ENCODE measurements at regions not wholly inside any gene's neighbourhood (a gene's known extent, or its start where the extent isn't known, plus 50 kb on each side); places are given as distances from the start of the nearest gene placed in this dataset.

- no peak for DNase-seq
These were observed 317.4 kb upstream of the ZNF32 start for GRCh38 chr10:43965918-43966570.

- DNase-seq, result peak in 3 of 4 experiments; percentile 39 to 58 (median 56)
These were observed 316.6 kb upstream of the ZNF32 start for GRCh38 chr10:43965033-43965917.

DNA sequence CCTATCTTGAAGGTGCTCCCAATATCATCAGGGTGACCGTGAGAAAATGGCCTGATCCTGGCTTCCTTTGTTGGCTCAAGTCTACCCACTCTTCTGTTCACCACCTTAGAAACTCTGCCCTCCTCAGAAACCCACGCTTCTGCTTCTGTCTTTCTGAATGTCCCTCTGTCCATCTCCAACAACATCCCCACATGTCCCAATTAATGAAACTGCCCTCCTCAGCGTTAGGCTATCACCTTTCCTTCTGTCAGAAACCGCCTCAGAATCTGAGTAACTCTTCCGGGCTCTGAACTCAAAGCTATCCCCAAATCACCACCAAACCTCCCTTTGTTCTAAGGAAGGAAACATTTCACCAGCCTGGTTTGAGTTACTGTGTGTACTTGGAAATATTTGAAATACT lies 315.8 kb upstream of the ZNF32 start:
- DNase-seq, result no peak

DNA sequence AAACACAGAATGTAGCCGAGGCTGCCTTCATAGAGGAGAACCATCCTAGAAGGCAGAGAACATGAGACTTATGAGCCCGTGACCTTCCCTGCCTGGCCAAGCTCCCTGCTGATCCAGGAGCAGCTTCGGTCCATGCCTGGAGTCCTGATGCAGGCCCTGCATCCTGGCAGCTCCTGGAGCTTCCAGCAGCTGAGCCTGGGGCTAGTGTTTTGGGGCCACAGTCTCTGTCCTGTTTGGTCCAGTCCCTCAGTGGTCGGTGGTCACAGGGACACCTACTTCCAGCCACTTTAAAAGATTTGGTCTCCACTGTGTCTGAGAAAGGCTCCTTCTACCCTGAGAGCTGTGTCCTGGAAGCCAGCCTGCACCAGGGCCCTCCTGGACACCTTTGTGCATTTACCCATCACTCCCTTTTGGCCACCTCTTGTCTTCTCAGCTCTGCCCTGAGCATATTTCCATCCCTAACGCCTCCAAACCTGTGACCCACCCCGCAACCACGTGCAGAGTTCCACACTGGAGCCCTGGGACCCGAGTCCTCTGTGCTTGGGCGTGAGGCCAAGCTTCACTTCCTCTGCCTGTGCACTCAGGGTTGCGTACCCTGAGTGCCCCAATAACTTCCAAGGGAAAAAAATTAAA lies 315.2 kb upstream of the ZNF32 start:
- DNase-seq, result peak in 3 of 4 experiments; percentile 25 to 61 (median 55)

DNA sequence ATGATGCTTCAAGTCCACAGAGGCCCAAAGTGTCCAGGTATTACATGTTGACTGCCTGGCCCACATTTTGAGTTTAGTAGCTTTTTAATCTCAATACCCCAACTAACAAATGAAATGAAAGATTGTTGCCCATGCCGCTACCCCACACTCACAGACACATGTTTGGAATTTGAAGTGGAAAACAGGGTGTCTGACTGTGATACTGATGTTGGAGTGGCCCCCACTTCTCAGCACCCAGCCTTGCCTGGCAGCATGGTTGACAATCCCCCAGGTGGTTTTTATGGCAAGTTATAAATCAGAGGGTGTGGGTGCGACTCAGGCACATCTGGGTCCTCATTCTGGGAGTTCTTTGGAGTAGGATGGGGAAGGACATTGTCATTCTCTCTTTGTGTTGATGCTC lies 314.7 kb upstream of the ZNF32 start:
- DNase-seq, result no peak

DNA sequence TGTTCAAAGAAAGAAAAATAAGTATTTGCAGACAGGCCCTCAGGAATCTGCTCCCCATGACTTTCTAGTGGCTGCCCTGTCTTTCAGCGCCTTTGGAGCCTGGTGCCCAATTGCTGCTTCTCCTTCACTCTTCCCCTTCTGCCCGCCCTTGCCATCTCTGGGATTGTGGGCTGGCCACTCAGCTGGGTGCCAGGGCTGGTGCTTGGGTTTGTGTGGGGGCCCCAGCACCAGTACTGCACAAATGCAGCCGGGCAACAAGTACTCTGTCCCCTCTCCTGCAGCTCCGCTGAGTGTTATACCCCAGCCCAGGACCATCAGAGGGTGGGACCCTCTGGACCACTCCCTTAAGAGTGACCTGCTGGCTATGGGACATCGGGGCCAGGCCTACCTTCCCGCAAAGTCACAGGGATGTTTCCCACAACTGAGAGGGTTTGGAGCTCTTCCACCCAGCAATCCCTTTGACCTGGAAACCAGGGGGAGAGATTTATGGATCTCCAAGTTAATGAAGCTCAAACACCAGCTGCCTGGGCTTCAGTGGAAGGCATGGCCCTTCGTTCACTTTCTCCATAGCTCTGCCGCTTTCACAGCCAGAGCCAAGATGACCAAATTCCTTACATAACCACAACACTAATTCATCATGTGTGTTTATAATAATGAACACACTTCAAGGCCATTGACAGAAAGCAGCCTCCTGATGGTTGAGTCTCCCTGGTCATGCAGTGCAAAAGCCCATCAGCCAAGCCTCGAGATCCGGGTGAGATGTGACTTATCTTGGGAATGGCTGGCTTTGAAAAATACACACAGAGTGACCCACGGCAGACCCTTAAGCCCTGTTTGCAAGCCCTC lies 313.9 kb upstream of the ZNF32 start:
- no peak for DNase-seq

DNA sequence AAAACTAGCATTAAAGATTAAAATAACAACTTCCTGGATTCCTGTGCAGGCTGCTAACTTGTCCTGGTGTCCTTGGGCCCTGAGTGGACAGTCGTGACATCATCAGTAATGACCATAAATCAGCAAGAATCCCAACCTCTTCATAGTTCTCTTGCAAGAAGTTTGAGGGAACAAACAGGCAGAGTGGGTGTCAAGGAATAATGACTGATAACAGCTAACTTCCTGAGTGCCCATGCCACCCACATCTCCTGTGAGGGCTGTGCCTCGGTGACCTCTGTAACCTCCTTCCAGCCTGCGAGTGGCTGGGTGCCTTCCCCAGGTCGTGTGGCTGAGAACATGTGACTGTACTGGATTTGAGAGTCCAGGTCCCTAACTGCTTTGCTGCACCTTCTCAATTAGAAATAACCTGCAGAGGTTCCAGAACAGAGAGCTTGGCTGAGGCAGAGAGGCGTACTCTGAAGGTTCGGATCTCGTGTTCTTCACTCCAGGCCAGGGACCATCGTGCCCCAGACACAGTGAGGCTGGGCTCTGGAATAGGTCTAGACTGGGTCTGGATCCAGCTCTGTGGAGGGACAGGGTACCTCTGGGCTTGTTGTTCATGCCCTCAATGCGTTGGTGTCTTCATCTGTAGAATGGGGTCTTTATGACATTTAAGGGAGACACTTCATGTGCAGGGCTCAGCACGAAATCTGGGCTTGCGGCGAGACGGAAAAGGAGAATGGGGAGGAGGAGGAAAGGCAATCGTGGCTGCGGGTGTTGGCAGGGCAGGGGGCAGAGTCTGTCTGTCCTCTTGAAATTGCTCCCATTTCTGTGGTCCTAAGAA lies 313.1 kb upstream of the ZNF32 start:
- peak; percentile 57 to 81 (median 80) for DNase-seq

DNA sequence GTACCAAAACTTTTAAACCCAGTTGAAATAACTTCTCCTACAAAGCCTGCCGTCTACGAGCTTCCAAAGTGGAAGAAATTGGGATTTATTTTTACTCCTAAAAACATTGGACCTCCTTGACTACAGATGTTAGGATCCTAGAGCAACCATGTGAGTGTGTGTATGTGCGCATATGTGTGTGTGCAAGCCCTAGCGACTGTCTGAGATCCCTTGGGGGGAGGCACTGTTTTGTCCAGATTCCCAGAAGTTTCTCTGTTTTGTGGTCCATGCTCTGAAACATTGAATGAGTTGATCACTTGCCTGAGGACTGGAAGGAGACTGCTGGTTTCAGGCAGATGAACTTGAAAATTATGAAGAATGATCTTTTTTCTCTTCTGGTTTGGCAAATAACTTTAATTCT lies 312.3 kb upstream of the ZNF32 start:
- DNase-seq, result no peak

DNA sequence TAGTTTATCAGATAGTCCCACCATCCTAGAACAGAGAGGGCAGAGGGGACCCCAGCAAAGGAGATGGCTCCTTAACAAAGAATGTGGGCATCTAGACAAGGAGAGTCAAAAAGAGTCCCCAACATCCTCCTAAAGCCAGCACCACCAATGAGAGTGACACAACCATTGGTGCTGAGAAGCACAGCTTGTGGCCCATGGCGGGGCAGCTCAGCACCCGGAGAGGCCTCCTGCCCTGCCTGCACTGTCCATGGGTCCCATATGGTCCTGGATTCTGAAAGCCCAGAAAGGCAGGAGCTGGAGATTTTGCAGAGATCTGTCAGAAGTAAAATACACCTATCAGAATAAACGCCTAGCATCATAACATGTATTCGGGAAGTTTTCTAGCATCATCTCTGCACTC lies 311.8 kb upstream of the ZNF32 start:
- no peak for DNase-seq

- DNase-seq, result no peak
These were observed 311.4 kb upstream of the ZNF32 start for GRCh38 chr10:43960135-43960415.

- DNase-seq, result no peak
These were observed 310.9 kb upstream of the ZNF32 start for GRCh38 chr10:43959364-43960134.

DNA sequence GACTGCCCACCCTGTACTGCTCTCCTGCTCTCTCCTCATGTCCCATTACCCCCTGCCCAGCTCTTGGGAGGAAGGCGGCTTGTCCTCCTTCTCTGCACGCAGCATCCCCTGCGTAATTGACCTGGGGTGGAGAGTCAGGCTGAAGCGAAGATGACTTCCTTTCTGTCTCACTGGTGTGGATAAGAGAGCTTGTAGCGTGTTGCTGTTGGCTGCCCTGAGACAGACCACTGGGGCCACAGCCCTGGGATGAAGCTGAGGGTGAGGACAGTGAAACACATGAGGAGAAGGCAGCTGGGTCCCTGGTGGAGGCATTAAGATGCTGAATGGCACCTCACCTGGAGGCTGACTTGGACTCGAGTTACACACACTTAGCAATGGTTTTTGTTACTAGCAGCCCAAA lies 310.3 kb upstream of the ZNF32 start:
- DNase-seq, result no peak

GRCh38 chr10:43958071-43958432 lies 309.4 kb upstream of the ZNF32 start:
- no peak for DNase-seq

DNA sequence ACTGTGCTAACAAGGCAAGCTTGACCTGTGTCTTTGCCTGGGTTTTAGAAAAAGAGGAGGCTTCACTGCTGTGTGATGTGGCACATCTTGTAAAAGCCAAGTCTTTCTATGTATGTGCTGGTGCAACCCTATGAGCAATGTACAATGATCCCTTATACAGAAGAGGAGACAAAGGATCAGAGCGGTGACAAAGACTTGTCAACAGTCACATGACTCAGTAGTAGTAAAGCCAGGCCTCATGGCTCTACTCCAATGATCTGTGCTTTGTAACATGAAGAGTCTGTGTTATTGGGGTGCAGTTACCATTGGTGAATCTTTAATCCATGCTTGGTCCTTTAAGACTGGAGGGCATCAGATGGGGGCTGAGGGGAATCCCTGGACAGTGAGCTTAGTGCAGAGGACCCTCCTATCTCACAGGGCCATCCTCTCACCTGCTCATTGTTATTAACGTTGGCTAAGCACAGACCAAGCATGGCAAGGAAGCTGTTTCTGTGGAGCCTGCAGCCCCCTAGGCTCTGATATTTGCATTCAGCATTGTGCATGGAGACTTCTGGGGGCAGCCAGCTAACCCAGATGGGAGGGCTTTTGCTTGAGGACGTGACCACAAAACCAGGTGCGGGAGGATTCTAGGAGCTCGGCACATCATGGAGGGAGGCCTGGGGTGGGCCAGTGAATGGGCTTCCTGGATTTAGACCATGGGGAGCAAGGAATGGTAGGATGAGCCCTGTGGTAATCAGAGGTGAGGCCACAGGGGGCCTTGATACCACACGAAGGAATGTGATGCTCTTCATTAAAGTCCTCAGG lies 308.8 kb upstream of the ZNF32 start:
- no peak for DNase-seq

GRCh38 chr10:43955978-43956377 lies 307.3 kb upstream of the ZNF32 start:
- no peak for DNase-seq

GRCh38 chr10:43955002-43955596 lies 306.4 kb upstream of the ZNF32 start:
- DNase-seq, result no peak

- DNase-seq, result no peak
These were observed 305.0 kb upstream of the ZNF32 start for GRCh38 chr10:43953672-43954071.

DNA sequence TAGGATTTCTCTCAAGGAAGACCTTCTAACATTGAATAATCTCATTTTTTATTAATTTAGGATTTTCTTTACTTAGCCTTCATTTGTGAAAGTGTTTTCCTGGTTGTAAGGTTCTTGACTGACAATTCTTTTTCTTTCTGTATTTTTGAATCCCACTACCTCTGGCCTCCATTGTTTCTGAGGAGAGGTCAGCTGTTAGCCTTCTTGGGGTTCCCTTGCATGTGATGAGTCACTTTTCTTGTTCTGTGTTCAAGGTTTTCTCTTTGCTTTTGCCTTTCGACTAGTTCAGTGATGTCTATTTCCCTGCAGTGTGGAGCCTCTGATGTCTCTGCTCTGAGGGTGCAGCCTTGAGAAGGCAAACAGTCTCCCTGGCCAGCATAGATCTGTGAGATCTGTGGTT lies 304.1 kb upstream of the ZNF32 start:
- no peak for DNase-seq

DNA sequence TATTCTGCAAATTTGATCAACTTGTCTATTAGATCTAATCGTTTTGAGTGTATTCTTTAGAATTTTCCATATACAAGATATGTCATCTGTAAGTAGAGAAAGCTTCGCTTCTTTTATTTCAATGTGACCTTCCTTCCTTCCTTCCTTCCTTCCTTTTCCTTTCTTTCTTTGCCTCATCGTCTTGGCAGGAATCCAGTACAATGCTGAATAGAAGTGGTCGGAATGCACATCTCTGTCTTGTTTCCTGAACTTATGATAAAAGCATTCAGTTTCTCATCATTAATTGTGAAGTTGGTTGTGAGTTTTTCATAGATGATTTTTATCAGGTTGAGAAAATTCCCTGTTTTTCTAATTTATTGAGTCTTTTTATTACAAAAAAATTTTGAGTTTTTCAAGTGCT lies 300.7 kb upstream of the ZNF32 start:
- no peak for DNase-seq

- DNase-seq, result no peak
These were observed 297.8 kb upstream of the ZNF32 start for GRCh38 chr10:43946445-43946844.

All from suppressor macrophage (primary cell).